GM10248 (cell line): ENCODE measurements at regions not wholly inside any gene's neighbourhood (a gene's known extent, or its start where the extent isn't known, plus 50 kb on each side); places are given as distances from the start of the nearest gene placed in this dataset.

Experiments
- CTCF ChIA-PET: fragments of 300-600 bp; sonication (Branson Sonifier 250); formaldehyde crosslinking; extraction: SDS; loops from one replicate; lab custom pipeline; 2021; ENCODE audit warnings: antibody characterized with exemption; lab: Yijun Ruan, JAX
- POLR2A ChIA-PET: fragments of 350-650 bp; sonication (Branson Sonifier 250); formaldehyde crosslinking; extraction: SDS; loops from one replicate; lab custom pipeline; 2020; ENCODE audit warnings: antibody characterized with exemption; lab: Yijun Ruan, JAX
- DNase-seq: peaks from one replicate; pipeline ENCODE4 v3.0.0; 2012; ENCODE audit errors: extremely low spot score
- CTCF ChIP-seq: IDR thresholded peaks from 2 replicates; pipeline ENCODE4 v1.5.1; 2012; ENCODE audit warnings: mild to moderate bottlenecking, low read depth; ENCODE audit errors: extremely low read depth, missing control alignments, control extremely low read depth

DNA sequence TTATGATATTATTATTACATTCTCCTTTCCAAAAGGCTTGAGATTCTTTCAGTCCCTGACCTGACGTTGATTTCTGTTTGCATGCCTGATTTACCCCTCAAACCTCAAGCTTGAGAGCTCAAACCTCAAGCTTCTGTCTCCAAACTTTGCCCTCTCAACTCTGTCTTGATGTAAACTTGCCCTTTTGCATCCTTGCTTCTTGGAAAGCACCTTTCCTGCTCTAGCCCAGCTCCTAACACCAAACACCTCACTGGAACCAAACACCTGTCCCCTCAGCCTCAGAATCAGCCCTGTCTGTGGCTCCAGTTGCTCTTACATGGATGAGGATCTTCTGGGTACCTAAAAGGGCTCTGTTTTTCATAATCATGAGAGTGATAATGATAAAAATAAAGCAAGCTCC, 109.2 kb downstream of the GP2 start:
- POLR2A ChIA-PET: no interaction called here
- CTCF ChIA-PET: no interaction called here
- no peak for TF ChIP-seq CTCF
- DNase-seq: no peak

- ChIA-PET CTCF (no interaction called here), POLR2A (no interaction called here)
- TF ChIP-seq CTCF: no peak
- no peak for DNase-seq
Observed at GRCh38 chr16:20216591-20217217, 110.6 kb downstream of the GP2 start.

DNA sequence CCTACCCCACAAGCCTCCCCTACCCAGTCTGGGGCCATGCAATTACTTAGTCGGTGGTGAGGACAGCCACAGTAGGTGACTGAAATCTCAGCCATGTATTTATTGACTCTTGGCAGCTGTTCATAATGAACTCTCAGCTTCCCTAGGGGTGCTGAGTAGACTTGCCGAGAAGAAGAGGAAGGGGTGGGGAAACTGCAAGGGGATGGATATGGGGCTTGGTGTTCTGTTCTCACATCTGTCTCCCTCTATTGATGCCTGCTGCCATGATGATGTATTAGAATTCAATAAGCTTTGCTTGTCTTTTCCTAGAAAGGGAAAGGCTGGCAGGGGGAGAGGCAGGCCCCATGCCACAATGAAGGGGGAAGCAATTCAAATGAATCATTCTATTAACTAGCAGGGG, 112.9 kb downstream of the GP2 start:
- ChIA-PET CTCF (no interaction called here), POLR2A (no interaction called here)
- TF ChIP-seq CTCF: no peak
- DNase-seq: no peak

- POLR2A ChIA-PET: no interaction called here
- DNase-seq: no peak
- CTCF ChIA-PET: no interaction called here
- no peak for TF ChIP-seq CTCF
Observed at GRCh38 chr16:20203272-20203671, 124.0 kb downstream of the GP2 start.

GRCh38 chr16:20202747-20203146, 124.6 kb downstream of the GP2 start:
- CTCF ChIA-PET: no interaction called here
- POLR2A ChIA-PET: no interaction called here

DNA sequence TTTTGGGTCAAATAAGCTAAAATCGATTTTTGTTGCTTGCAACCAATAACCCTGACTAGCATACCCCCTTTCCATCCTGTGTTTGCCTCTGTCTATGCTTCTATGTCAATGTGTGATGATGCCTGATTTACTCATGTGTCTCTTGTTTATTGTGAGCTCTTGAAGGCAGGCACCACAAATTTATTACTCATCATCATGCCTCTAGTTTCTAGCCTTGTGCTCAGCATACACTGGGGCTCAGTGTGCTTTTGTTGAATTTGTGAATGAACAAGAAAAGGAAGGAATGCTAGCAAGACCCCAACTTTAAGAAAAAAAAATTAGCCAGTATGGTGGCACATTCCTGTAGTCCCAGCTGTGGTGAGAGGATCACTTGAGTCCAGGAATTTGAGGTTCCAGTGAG, 119.1 kb upstream of the GPR139 start:
- ChIA-PET CTCF (interaction anchor here (0.7 to 1.5 kb wide), 3 partner anchors 13 to 285 kb away, joined by 3 to 6 read pairs (median 3); no protein-coding TSS in a partner anchor), POLR2A (interaction anchor here (0.7 kb wide), 1 partner anchor 63 kb away, joined by 6 read pairs; no protein-coding TSS in a partner anchor)
- DNase-seq: no peak
- TF ChIP-seq CTCF: no peak

More at GRCh38 chr16:20202747-20203146, 124.6 kb downstream of the GP2 start:
- TF ChIP-seq CTCF: no peak
- DNase-seq: no peak

DNA sequence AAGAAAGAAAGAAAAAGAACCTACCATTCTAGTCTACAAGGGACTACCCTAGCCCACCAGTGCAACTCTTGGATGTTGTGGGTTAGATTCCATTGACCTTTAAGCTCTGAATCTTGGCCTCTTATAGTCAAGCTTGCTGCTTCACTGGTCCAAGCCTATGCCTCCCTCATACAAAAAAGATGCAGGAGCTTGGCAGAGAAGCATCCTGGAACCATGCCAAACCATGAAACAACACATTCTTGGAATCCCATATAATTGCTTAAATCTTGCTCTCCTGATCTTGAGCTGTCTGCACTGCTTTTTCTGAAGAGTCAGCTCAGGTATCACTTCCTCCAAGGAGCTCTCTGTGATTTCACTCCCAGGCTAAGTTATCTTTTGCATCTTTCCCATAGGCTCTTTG, 117.9 kb upstream of the GPR139 start:
- no peak for TF ChIP-seq CTCF
- no peak for DNase-seq
- ChIA-PET CTCF (interaction anchor here (1.5 kb wide), 1 partner anchor 15 kb away, joined by 6 read pairs; no protein-coding TSS in a partner anchor), POLR2A (no interaction called here)
